ENCODE measurements at regions not wholly inside any gene's neighbourhood (a gene's known extent, or its start where the extent isn't known, plus 50 kb on each side); places are given as distances from the start of the nearest gene placed in this dataset.

GRCh38 chr4:32790803-32791202 is 2070.6 kb downstream of the PCDH7 start:
- TF ChIP-seq, protein P1, sequence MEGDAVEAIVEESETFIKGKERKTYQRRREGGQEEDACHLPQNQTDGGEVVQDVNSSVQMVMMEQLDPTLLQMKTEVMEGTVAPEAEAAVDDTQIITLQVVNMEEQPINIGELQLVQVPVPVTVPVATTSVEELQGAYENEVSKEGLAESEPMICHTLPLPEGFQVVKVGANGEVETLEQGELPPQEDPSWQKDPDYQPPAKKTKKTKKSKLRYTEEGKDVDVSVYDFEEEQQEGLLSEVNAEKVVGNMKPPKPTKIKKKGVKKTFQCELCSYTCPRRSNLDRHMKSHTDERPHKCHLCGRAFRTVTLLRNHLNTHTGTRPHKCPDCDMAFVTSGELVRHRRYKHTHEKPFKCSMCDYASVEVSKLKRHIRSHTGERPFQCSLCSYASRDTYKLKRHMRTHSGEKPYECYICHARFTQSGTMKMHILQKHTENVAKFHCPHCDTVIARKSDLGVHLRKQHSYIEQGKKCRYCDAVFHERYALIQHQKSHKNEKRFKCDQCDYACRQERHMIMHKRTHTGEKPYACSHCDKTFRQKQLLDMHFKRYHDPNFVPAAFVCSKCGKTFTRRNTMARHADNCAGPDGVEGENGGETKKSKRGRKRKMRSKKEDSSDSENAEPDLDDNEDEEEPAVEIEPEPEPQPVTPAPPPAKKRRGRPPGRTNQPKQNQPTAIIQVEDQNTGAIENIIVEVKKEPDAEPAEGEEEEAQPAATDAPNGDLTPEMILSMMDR (conservative IDR thresholded peaks at IDR 0.05 in 1 of 2, IDR thresholded peaks at IDR 0.05 in 1 of 2; ENCODE audit: low read depth in 1 of 2, low read length in 2 of 2): no peak
- TF ChIP-seq EZH2 (IDR thresholded peaks at IDR 0.05; ENCODE audit: low read length, missing control alignments): no peak

All from fibroblast of lung (primary cell).